Effector memory CD8-positive, alpha-beta T cell (primary cell): ENCODE measurements at regions not wholly inside any gene's neighbourhood (a gene's known extent, or its start where the extent isn't known, plus 50 kb on each side); places are given as distances from the start of the nearest gene placed in this dataset.

Experiments used
- ATAC-seq: fragments of 150-1000 bp; cut with Tn5 transposase; replicated peaks from 2 replicates; pipeline ENCODE4 v1.10.0; 2021; ENCODE audit warnings: mild to moderate bottlenecking, moderate library complexity
- DNase-seq, 3 experiments: peaks; one replicate each; pipeline ENCODE4 v3.0.0; 2021
- H3K27ac Mint-ChIP-seq, 2 donors: one replicate each; pipeline ENCODE4 v1.8.0; 2022; ENCODE audit warnings: mild to moderate bottlenecking in 2 of 2, mixed read lengths in 2 of 2, moderate library complexity in 2 of 2
- H3K27me3 Mint-ChIP-seq, 2 donors: one replicate each; pipeline ENCODE4 v1.8.0; 2022; ENCODE audit warnings: mixed read lengths in 2 of 2
- H3K36me3 Mint-ChIP-seq: one replicate; pipeline ENCODE4 v1.8.0; 2022; ENCODE audit warnings: mild to moderate bottlenecking, moderate library complexity, mixed read lengths; ENCODE audit not compliant: insufficient read depth
- H3K4me1 Mint-ChIP-seq, 2 donors: one replicate each; pipeline ENCODE4 v1.8.0; 2022; ENCODE audit warnings: low read depth in 2 of 2, mixed read lengths in 2 of 2
- H3K4me3 Mint-ChIP-seq, 2 donors: one replicate each; pipeline ENCODE4 v1.8.0; 2022; ENCODE audit warnings: mild to moderate bottlenecking in 2 of 2, mixed read lengths in 2 of 2, moderate library complexity in 2 of 2
- H3K9me3 Mint-ChIP-seq, 2 donors: one replicate each; pipeline ENCODE4 v1.8.0; 2022; ENCODE audit warnings: mixed read lengths in 2 of 2

GRCh38 chr6:156600678-156601077 lies 176.5 kb upstream of the ARID1B start:
- Mint-ChIP-seq H3K9me3 (no peaks in the 10 kb centered on the region), H3K27ac (no peak overlapping the region), H3K36me3 (peaks cover 4% of the 10 kb centered on the region), H3K4me1 (peaks cover 0 to 2% of the 10 kb centered on the region in 2 donors), H3K27me3 (peaks cover 37 to 47% of the 10 kb centered on the region in 2 donors), H3K4me3 (no peak overlapping the region)
- no peak for DNase-seq
- no peak for ATAC-seq

GRCh38 chr6:156599978-156600590 lies 177.1 kb upstream of the ARID1B start:
- ATAC-seq (no peak), DNase-seq (no peak)
- Mint-ChIP-seq H3K9me3 (no peaks in the 10 kb centered on the region), H3K27ac (no peak overlapping the region), H3K36me3 (peaks cover 4% of the 10 kb centered on the region), H3K4me1 (peaks cover 0 to 2% of the 10 kb centered on the region in 2 donors), H3K27me3 (peaks cover 37 to 41% of the 10 kb centered on the region in 2 donors), H3K4me3 (no peak overlapping the region)

- H3K36me3 Mint-ChIP-seq = peaks cover 4% of the 10 kb centered on the region
- H3K27ac Mint-ChIP-seq = no peak overlapping the region
- peaks cover 0 to 2% of the 10 kb centered on the region in 2 donors for H3K4me1 Mint-ChIP-seq
- DNase-seq = no peak
- H3K27me3 Mint-ChIP-seq = peaks cover 40 to 41% of the 10 kb centered on the region in 2 donors
- no peak for ATAC-seq
- H3K9me3 Mint-ChIP-seq = no peaks in the 10 kb centered on the region
- no peak overlapping the region for H3K4me3 Mint-ChIP-seq
Measured at GRCh38 chr6:156599366-156599765, 177.8 kb upstream of the ARID1B start.

GRCh38 chr6:156598855-156599180 lies 178.4 kb upstream of the ARID1B start:
- Mint-ChIP-seq H3K27ac (no peak overlapping the region), H3K4me1 (peaks cover 0 to 2% of the 10 kb centered on the region in 2 donors), H3K9me3 (no peaks in the 10 kb centered on the region), H3K4me3 (no peak overlapping the region), H3K27me3 (peaks cover 41 to 45% of the 10 kb centered on the region in 2 donors), H3K36me3 (peaks cover 4% of the 10 kb centered on the region)
- DNase-seq (no peak), ATAC-seq (no peak)

GRCh38 chr6:156598071-156598854 lies 178.9 kb upstream of the ARID1B start:
- DNase-seq = no peak
- Mint-ChIP-seq H3K9me3 (no peaks in the 10 kb centered on the region), H3K27ac (no peak overlapping the region), H3K4me1 (peaks cover 0 to 2% of the 10 kb centered on the region in 2 donors), H3K36me3 (peaks cover 4% of the 10 kb centered on the region), H3K27me3 (peaks cover 41 to 51% of the 10 kb centered on the region in 2 donors), H3K4me3 (no peak overlapping the region)
- no peak for ATAC-seq

GRCh38 chr6:156597095-156597494 lies 180.1 kb upstream of the ARID1B start:
- no peaks in the 10 kb centered on the region for H3K36me3 Mint-ChIP-seq
- no peak for DNase-seq
- peaks cover 0 to 2% of the 10 kb centered on the region in 2 donors for H3K4me1 Mint-ChIP-seq
- peaks cover 44 to 57% of the 10 kb centered on the region in 2 donors for H3K27me3 Mint-ChIP-seq
- no peaks in the 10 kb centered on the region for H3K9me3 Mint-ChIP-seq
- no peak for ATAC-seq
- H3K4me3 Mint-ChIP-seq = no peak overlapping the region
- H3K27ac Mint-ChIP-seq = no peak overlapping the region

- H3K4me3 Mint-ChIP-seq = no peak overlapping the region
- no peaks in the 10 kb centered on the region for H3K36me3 Mint-ChIP-seq
- DNase-seq (no peak), ATAC-seq (no peak)
- no peaks in the 10 kb centered on the region for H3K9me3 Mint-ChIP-seq
- peaks cover 44 to 53% of the 10 kb centered on the region in 2 donors for H3K27me3 Mint-ChIP-seq
- H3K27ac Mint-ChIP-seq = no peak overlapping the region
- H3K4me1 Mint-ChIP-seq = no peaks in the 10 kb centered on the region
Measured at GRCh38 chr6:156595476-156595875, 181.7 kb upstream of the ARID1B start.

- Mint-ChIP-seq H3K27ac (no peak overlapping the region), H3K36me3 (no peaks in the 10 kb centered on the region), H3K9me3 (no peaks in the 10 kb centered on the region), H3K4me3 (no peak overlapping the region), H3K4me1 (no peaks in the 10 kb centered on the region), H3K27me3 (peaks cover 39 to 56% of the 10 kb centered on the region in 2 donors)
- ATAC-seq = no peak
- no peak for DNase-seq
Measured at GRCh38 chr6:156593893-156594292, 183.3 kb upstream of the ARID1B start.

GRCh38 chr6:156593127-156593526 lies 184.1 kb upstream of the ARID1B start:
- H3K27me3 Mint-ChIP-seq = peaks cover 41 to 51% of the 10 kb centered on the region in 2 donors
- DNase-seq (no peak), ATAC-seq (no peak)
- no peaks in the 10 kb centered on the region for H3K9me3 Mint-ChIP-seq
- H3K27ac Mint-ChIP-seq = no peak overlapping the region
- H3K4me1 Mint-ChIP-seq = no peaks in the 10 kb centered on the region
- H3K36me3 Mint-ChIP-seq = no peaks in the 10 kb centered on the region
- no peak overlapping the region for H3K4me3 Mint-ChIP-seq

GRCh38 chr6:156590482-156590881 lies 186.7 kb upstream of the ARID1B start:
- Mint-ChIP-seq H3K4me3 (no peak overlapping the region), H3K27ac (no peak overlapping the region), H3K27me3 (peaks cover 36 to 45% of the 10 kb centered on the region in 2 donors), H3K4me1 (no peaks in the 10 kb centered on the region), H3K9me3 (no peaks in the 10 kb centered on the region), H3K36me3 (no peaks in the 10 kb centered on the region)
- ATAC-seq = no peak
- no peak for DNase-seq

GRCh38 chr6:156589281-156589680 lies 187.9 kb upstream of the ARID1B start:
- H3K27ac Mint-ChIP-seq = no peak overlapping the region
- no peak for ATAC-seq
- no peak overlapping the region for H3K4me3 Mint-ChIP-seq
- no peak for DNase-seq
- H3K9me3 Mint-ChIP-seq = no peaks in the 10 kb centered on the region
- H3K4me1 Mint-ChIP-seq = no peaks in the 10 kb centered on the region
- H3K27me3 Mint-ChIP-seq = peaks cover 41 to 45% of the 10 kb centered on the region in 2 donors
- H3K36me3 Mint-ChIP-seq = no peaks in the 10 kb centered on the region

GRCh38 chr6:156587751-156588301 lies 189.4 kb upstream of the ARID1B start:
- H3K27ac Mint-ChIP-seq = no peak overlapping the region
- no peak for DNase-seq

GRCh38 chr6:156587071-156587470 lies 190.1 kb upstream of the ARID1B start:
- peaks cover 3% of the 10 kb centered on the region for H3K36me3 Mint-ChIP-seq
- peaks cover 38 to 56% of the 10 kb centered on the region in 2 donors for H3K27me3 Mint-ChIP-seq
- no peaks in the 10 kb centered on the region for H3K9me3 Mint-ChIP-seq
- no peak for DNase-seq
- no peak overlapping the region for H3K4me3 Mint-ChIP-seq
- no peak for ATAC-seq
- H3K27ac Mint-ChIP-seq = no peak overlapping the region
- no peaks in the 10 kb centered on the region for H3K4me1 Mint-ChIP-seq

More at GRCh38 chr6:156587751-156588301, 189.4 kb upstream of the ARID1B start:
- Mint-ChIP-seq H3K9me3 (no peaks in the 10 kb centered on the region), H3K27me3 (peaks cover 41 to 59% of the 10 kb centered on the region in 2 donors), H3K36me3 (peaks cover 3% of the 10 kb centered on the region), H3K4me1 (no peaks in the 10 kb centered on the region), H3K4me3 (no peak overlapping the region)
- ATAC-seq = no peak

- no peak overlapping the region for H3K4me3 Mint-ChIP-seq
- H3K4me1 Mint-ChIP-seq = no peaks in the 10 kb centered on the region
- H3K36me3 Mint-ChIP-seq = peaks cover 3% of the 10 kb centered on the region
- DNase-seq (no peak), ATAC-seq (no peak)
- H3K27ac Mint-ChIP-seq = no peak overlapping the region
- H3K9me3 Mint-ChIP-seq = no peaks in the 10 kb centered on the region
- H3K27me3 Mint-ChIP-seq = peaks cover 39 to 51% of the 10 kb centered on the region in 2 donors
Measured at GRCh38 chr6:156585859-156586258, 191.3 kb upstream of the ARID1B start.
